ENCODE measurements at regions not wholly inside any gene's neighbourhood (a gene's known extent, or its start where the extent isn't known, plus 50 kb on each side); places are given as distances from the start of the nearest gene placed in this dataset.
A peak's percentile ranks its signal among the peaks of the same experiment; 100 is the strongest.

GRCh38 chr6:91278416-91278815 is 691.5 kb upstream of the MAP3K7 start (continued):
- no peak for TF ChIP-seq EGR1 (IDR thresholded peaks at IDR 0.05; ENCODE audit: low read depth in 2 of 2)
- no peak for TF ChIP-seq TAF1 (conservative IDR thresholded peaks at IDR 0.05)
- no peak for TF ChIP-seq RXRA (IDR thresholded peaks at IDR 0.05)
- TF ChIP-seq YY1 (IDR thresholded peaks at IDR 0.05) = no peak

GRCh38 chr6:91276315-91276714 is 689.4 kb upstream of the MAP3K7 start:
- Histone ChIP-seq H3K4me1 (ENCODE audit: control insufficient read depth in 4 of 4, insufficient read depth in 4 of 4, low read length in 3 of 4) (no peaks in the 10 kb centered on the region), H3K27ac (ENCODE audit: low read depth in 1 of 2, low read length in 2 of 2) (no peak overlapping the region), H3K4me3 (ENCODE audit: low read depth in 1 of 3, low read length in 3 of 3) (no peak overlapping the region), H3K9ac (ENCODE audit: low read depth in 1 of 2, low read length in 2 of 2) (no peak overlapping the region), H3K36me3 (ENCODE audit: control insufficient read depth in 4 of 4, insufficient read depth in 3 of 4, low read depth in 1 of 4, low read length in 3 of 4) (no peaks in the 10 kb centered on the region), H3K27me3 (ENCODE audit: control insufficient read depth in 4 of 4, insufficient read depth in 4 of 4, low read length in 3 of 4) (peaks cover 0 to 4% (median 0%) of the 10 kb centered on the region in 4 donors), H3K9me3 (ENCODE audit: control insufficient read depth in 4 of 4, low read length in 3 of 4) (peaks cover 0 to 1% (median under 1%) of the 10 kb centered on the region in 4 donors)
- DNase-seq (ENCODE audit: low spot score) = no peak
- 51% methylated on average over 2 of the region's 2 CpGs for WGBS
- TF ChIP-seq FOXA1 (IDR thresholded peaks at IDR 0.05) = no peak
- peak in 1 of 2 donors; percentile 3 for TF ChIP-seq RAD21 (IDR thresholded peaks at IDR 0.05)

GRCh38 chr6:91273729-91274128 is 686.9 kb upstream of the MAP3K7 start:
- no peak overlapping the region for H3K9ac ChIP-seq (ENCODE audit: low read depth in 1 of 2, low read length in 2 of 2)

GRCh38 chr6:91271807-91272206 is 684.9 kb upstream of the MAP3K7 start:
- TF ChIP-seq CTCF (IDR thresholded peaks at IDR 0.05; ENCODE audit: low read depth, low read length, missing input control) (no peak), SP1 (IDR thresholded peaks at IDR 0.05) (no peak), GABPA (IDR thresholded peaks at IDR 0.05 in 1 of 2, conservative IDR thresholded peaks at IDR 0.05 in 1 of 2) (no peak), MAX (IDR thresholded peaks at IDR 0.05) (no peak), TAF1 (conservative IDR thresholded peaks at IDR 0.05) (no peak), EGR1 (IDR thresholded peaks at IDR 0.05; ENCODE audit: low read depth in 2 of 2) (no peak), REST (IDR thresholded peaks at IDR 0.05) (no peak), JUND (IDR thresholded peaks at IDR 0.05) (no peak)
- H3K4me3 ChIP-seq (ENCODE audit: low read depth in 1 of 3, low read length in 3 of 3) = no peak overlapping the region
- no peak overlapping the region for H3K27ac ChIP-seq (ENCODE audit: low read depth in 1 of 2, low read length in 2 of 2)
- H3K9me3 ChIP-seq (ENCODE audit: control insufficient read depth in 4 of 4, low read length in 3 of 4) = peaks cover 0 to 2% (median under 1%) of the 10 kb centered on the region in 4 donors
- no peak overlapping the region for H3K9ac ChIP-seq (ENCODE audit: low read depth in 1 of 2, low read length in 2 of 2)
- DNase-seq (ENCODE audit: low spot score) = no peak
- H3K4me1 ChIP-seq (ENCODE audit: control insufficient read depth in 4 of 4, insufficient read depth in 4 of 4, low read length in 3 of 4) = no peaks in the 10 kb centered on the region
- H3K27me3 ChIP-seq (ENCODE audit: control insufficient read depth in 4 of 4, insufficient read depth in 4 of 4, low read length in 3 of 4) = peaks cover 0 to 2% (median 0%) of the 10 kb centered on the region in 4 donors
- 90% methylated on average over 6 of the region's 6 CpGs for WGBS
- no peaks in the 10 kb centered on the region for H3K36me3 ChIP-seq (ENCODE audit: control insufficient read depth in 4 of 4, insufficient read depth in 3 of 4, low read depth in 1 of 4, low read length in 3 of 4)

More at GRCh38 chr6:91273729-91274128, 686.9 kb upstream of the MAP3K7 start:
- TF ChIP-seq HNF4A (conservative IDR thresholded peaks at IDR 0.05) (no peak), MAX (IDR thresholded peaks at IDR 0.05) (no peak), GABPA (IDR thresholded peaks at IDR 0.05 in 1 of 2, conservative IDR thresholded peaks at IDR 0.05 in 1 of 2) (no peak), HNF4G (IDR thresholded peaks at IDR 0.05) (no peak)
- Histone ChIP-seq H3K27me3 (ENCODE audit: control insufficient read depth in 4 of 4, insufficient read depth in 4 of 4, low read length in 3 of 4) (peaks cover 0 to 2% (median 0%) of the 10 kb centered on the region in 4 donors), H3K4me3 (ENCODE audit: low read depth in 1 of 3, low read length in 3 of 3) (no peak overlapping the region), H3K4me1 (ENCODE audit: control insufficient read depth in 4 of 4, insufficient read depth in 4 of 4, low read length in 3 of 4) (no peaks in the 10 kb centered on the region), H3K9me3 (ENCODE audit: control insufficient read depth in 4 of 4, low read length in 3 of 4) (peaks cover 0 to 2% (median under 1%) of the 10 kb centered on the region in 4 donors), H3K36me3 (ENCODE audit: control insufficient read depth in 4 of 4, insufficient read depth in 3 of 4, low read depth in 1 of 4, low read length in 3 of 4) (no peaks in the 10 kb centered on the region), H3K27ac (ENCODE audit: low read depth in 1 of 2, low read length in 2 of 2) (no peak overlapping the region)
- 55% methylated on average over 5 of the region's 5 CpGs for whole genome bisulfite sequencing
- no peak for DNase-seq (ENCODE audit: low spot score)

Data from liver (tissue), 8 donors.